Left lung (tissue), 4 donors: ENCODE measurements at regions not wholly inside any gene's neighbourhood (a gene's known extent, or its start where the extent isn't known, plus 50 kb on each side); places are given as distances from the start of the nearest gene placed in this dataset.
"Not testable (repeated sequence)": the region's sequence is repeated elsewhere in the genome, so short reads cannot be mapped to it uniquely, and the experiment has no call there.

Experiments used
- ATAC-seq: fragments of 200-7000 bp; cut with Tn5 transposase; one replicate; pipeline ENCODE4 v1.9.1; 2020; ENCODE audit warnings: moderate library complexity
- DNase-seq, 4 donors: peaks; one replicate each; pipeline ENCODE4 v3.0.0-alpha.2; 2013 to 2020
- H3K27ac ChIP-seq, 2 donors: fragments of 200-600 bp; sonication (generic) in 1 of 2; one replicate each; pipeline versions ENCODE4 v1.5.0 to v1.8.0; 2020 to 2021
- H3K27me3 ChIP-seq, 2 donors: fragments of 200-600 bp; sonication (generic) in 1 of 2; one replicate each; pipeline versions ENCODE4 v1.5.0 to v1.8.0; 2020 to 2021
- H3K36me3 ChIP-seq, 2 donors: fragments of 200-600 bp; sonication (generic) in 1 of 2; one replicate each; pipeline versions ENCODE4 v1.5.0 to v1.8.0; 2020 to 2021
- H3K4me1 ChIP-seq, 2 donors: fragments of 200-600 bp; one replicate each; pipeline ENCODE4 v1.8.0; 2021
- H3K4me3 ChIP-seq, 2 donors: fragments of 200-600 bp; sonication (generic) in 1 of 2; one replicate each; pipeline versions ENCODE4 v1.5.0 to v1.8.0; 2020 to 2021; ENCODE audit warnings: mild to moderate bottlenecking in 1 of 2
- H3K9me3 ChIP-seq, 2 donors: fragments of 200-600 bp; sonication (generic) in 1 of 2; one replicate each; pipeline versions ENCODE4 v1.5.0 to v1.8.0; 2020 to 2021
- CTCF ChIP-seq, 2 donors: fragments of 200-600 bp; sonication (generic) in 1 of 2; IDR thresholded peaks; one replicate each; pipeline versions ENCODE4 v1.5.0 to v1.8.0; 2021; ENCODE audit warnings: antibody characterized with exemption in 2 of 2
- intact Hi-C, 2 donors: fragments of 100-400 bp; cut with DNase I; formaldehyde crosslinking; loops; one replicate each; pipeline versions ENCODE4 v1.11.2 to v1.14.2; 2022
- donor health status: DM: no; HTN: yes; CAD: no.
- donor health status: DM: no; HTN: no; CAD: no.

GRCh38 chr2:67186871-67187270 lies 210.3 kb upstream of the ETAA1 start:
- no peak for DNase-seq
- no peak overlapping the region for H3K27ac ChIP-seq
- peaks cover 0 to 2% of the 10 kb centered on the region in 2 donors for H3K9me3 ChIP-seq
- H3K4me3 ChIP-seq = no peak overlapping the region
- TF ChIP-seq CTCF (IDR thresholded peaks at IDR 0.05) = no peak
- no peak for ATAC-seq
- no peaks in the 10 kb centered on the region for H3K36me3 ChIP-seq
- intact Hi-C loops = no loop called here
- H3K4me1 ChIP-seq = no peaks in the 10 kb centered on the region
- no peaks in the 10 kb centered on the region for H3K27me3 ChIP-seq

GRCh38 chr2:67195327-67195726 lies 201.8 kb upstream of the ETAA1 start:
- H3K9me3 ChIP-seq, H3K4me1 ChIP-seq, H3K27me3 ChIP-seq, intact Hi-C loops, H3K4me3 ChIP-seq, ATAC-seq, H3K27ac ChIP-seq, H3K36me3 ChIP-seq: not testable (repeated sequence)
- DNase-seq = peak in 1 of 4 donors; percentile 60

- TF ChIP-seq CTCF (IDR thresholded peaks at IDR 0.05) = no peak
- Histone ChIP-seq H3K9me3 (no peaks in the 10 kb centered on the region), H3K27ac (no peak overlapping the region), H3K27me3 (no peaks in the 10 kb centered on the region), H3K4me3 (no peak overlapping the region), H3K36me3 (no peaks in the 10 kb centered on the region), H3K4me1 (no peaks in the 10 kb centered on the region)
- no peak for ATAC-seq
- intact Hi-C loops = no loop called here
- no peak for DNase-seq
Observed at GRCh38 chr2:67201521-67201920, 195.6 kb upstream of the ETAA1 start.

- no peak overlapping the region for H3K27ac ChIP-seq
- DNase-seq (no peak), ATAC-seq (no peak)
- no peaks in the 10 kb centered on the region for H3K4me1 ChIP-seq
- H3K9me3 ChIP-seq = no peaks in the 10 kb centered on the region
- intact Hi-C loops = no loop called here
- TF ChIP-seq CTCF (IDR thresholded peaks at IDR 0.05) = no peak
- H3K4me3 ChIP-seq = no peak overlapping the region
- no peaks in the 10 kb centered on the region for H3K36me3 ChIP-seq
- no peaks in the 10 kb centered on the region for H3K27me3 ChIP-seq
Observed at GRCh38 chr2:67204349-67204748, 192.8 kb upstream of the ETAA1 start.

- H3K36me3 ChIP-seq = no peaks in the 10 kb centered on the region
- H3K27ac ChIP-seq = no peak overlapping the region
- H3K4me3 ChIP-seq = no peak overlapping the region
- DNase-seq (no peak), ATAC-seq (no peak)
- no peak for TF ChIP-seq CTCF (IDR thresholded peaks at IDR 0.05)
- H3K9me3 ChIP-seq = no peaks in the 10 kb centered on the region
- no peaks in the 10 kb centered on the region for H3K27me3 ChIP-seq
- intact Hi-C loops = no loop called here
- H3K4me1 ChIP-seq = no peaks in the 10 kb centered on the region
Observed at GRCh38 chr2:67208887-67209500, 188.1 kb upstream of the ETAA1 start.

- Histone ChIP-seq H3K27ac (no peak overlapping the region), H3K4me1 (no peaks in the 10 kb centered on the region), H3K27me3 (no peaks in the 10 kb centered on the region), H3K36me3 (no peaks in the 10 kb centered on the region), H3K4me3 (no peak overlapping the region), H3K9me3 (no peaks in the 10 kb centered on the region)
- intact Hi-C loops = no loop called here
- no peak for ATAC-seq
- TF ChIP-seq CTCF (IDR thresholded peaks at IDR 0.05) = no peak
- DNase-seq = no peak
Observed at GRCh38 chr2:67210430-67210829, 186.7 kb upstream of the ETAA1 start.
